ENCODE measurements at regions not wholly inside any gene's neighbourhood (a gene's known extent, or its start where the extent isn't known, plus 50 kb on each side); places are given as distances from the start of the nearest gene placed in this dataset.

- CTCF ChIA-PET: no interaction called here
- Histone ChIP-seq H3K27me3 (replicated peaks in 2 of 5; ENCODE audit: control insufficient read depth in 4 of 5, insufficient read depth in 5 of 5, low read length in 4 of 5) (no peaks in the 10 kb centered on the region), H3K27ac (ENCODE audit: insufficient read depth in 1 of 2, low read depth in 1 of 2, low read length in 2 of 2, poor library complexity in 1 of 2, severe bottlenecking in 2 of 2) (no peak overlapping the region), H3K36me3 (ENCODE audit: control insufficient read depth in 4 of 4, insufficient read depth in 4 of 4, low read length in 3 of 4) (no peaks in the 10 kb centered on the region), H3K4me1 (ENCODE audit: control extremely low read depth in 1 of 4, control insufficient read depth in 4 of 4, insufficient read depth in 4 of 4, low read length in 3 of 4) (no peaks in the 10 kb centered on the region), H3K9me3 (ENCODE audit: control extremely low read depth in 1 of 5, control insufficient read depth in 4 of 5, insufficient read depth in 2 of 5, low read depth in 1 of 5, low read length in 4 of 5) (no peaks in the 10 kb centered on the region), H3K4me3 (ENCODE audit: control insufficient read depth in 1 of 7, extremely low read depth in 1 of 7, insufficient read depth in 4 of 7, low read depth in 2 of 7, low read length in 6 of 7) (no peak overlapping the region)
- POLR2A ChIA-PET: no interaction called here
- DNase-seq: no peak
- 50% methylated on average over 1 of the region's 2 CpGs for WGBS (ENCODE audit: insufficient coverage)
Measured at GRCh38 chr15:35979608-35980007, 433.6 kb upstream of the DPH6 start.

- Histone ChIP-seq H3K9me3 (ENCODE audit: control extremely low read depth in 1 of 5, control insufficient read depth in 4 of 5, insufficient read depth in 2 of 5, low read depth in 1 of 5, low read length in 4 of 5) (no peaks in the 10 kb centered on the region), H3K4me1 (ENCODE audit: control extremely low read depth in 1 of 4, control insufficient read depth in 4 of 4, insufficient read depth in 4 of 4, low read length in 3 of 4) (no peaks in the 10 kb centered on the region), H3K36me3 (ENCODE audit: control insufficient read depth in 4 of 4, insufficient read depth in 4 of 4, low read length in 3 of 4) (no peaks in the 10 kb centered on the region), H3K4me3 (ENCODE audit: control insufficient read depth in 1 of 7, extremely low read depth in 1 of 7, insufficient read depth in 4 of 7, low read depth in 2 of 7, low read length in 6 of 7) (no peak overlapping the region), H3K27ac (ENCODE audit: insufficient read depth in 1 of 2, low read depth in 1 of 2, low read length in 2 of 2, poor library complexity in 1 of 2, severe bottlenecking in 2 of 2) (no peak overlapping the region), H3K27me3 (replicated peaks in 2 of 5; ENCODE audit: control insufficient read depth in 4 of 5, insufficient read depth in 5 of 5, low read length in 4 of 5) (no peaks in the 10 kb centered on the region)
- POLR2A ChIA-PET: no interaction called here
- DNase-seq: no peak
- CTCF ChIA-PET: no interaction called here
Measured at GRCh38 chr15:35980719-35981118, 434.8 kb upstream of the DPH6 start.

- Histone ChIP-seq H3K27ac (ENCODE audit: insufficient read depth in 1 of 2, low read depth in 1 of 2, low read length in 2 of 2, poor library complexity in 1 of 2, severe bottlenecking in 2 of 2) (no peak overlapping the region), H3K9me3 (ENCODE audit: control extremely low read depth in 1 of 5, control insufficient read depth in 4 of 5, insufficient read depth in 2 of 5, low read depth in 1 of 5, low read length in 4 of 5) (peaks cover 0 to 1% (median 0%) of the 10 kb centered on the region in 5 experiments), H3K4me3 (ENCODE audit: control insufficient read depth in 1 of 7, extremely low read depth in 1 of 7, insufficient read depth in 4 of 7, low read depth in 2 of 7, low read length in 6 of 7) (no peak overlapping the region), H3K4me1 (ENCODE audit: control extremely low read depth in 1 of 4, control insufficient read depth in 4 of 4, insufficient read depth in 4 of 4, low read length in 3 of 4) (no peaks in the 10 kb centered on the region), H3K36me3 (ENCODE audit: control insufficient read depth in 4 of 4, insufficient read depth in 4 of 4, low read length in 3 of 4) (no peaks in the 10 kb centered on the region), H3K27me3 (replicated peaks in 2 of 5; ENCODE audit: control insufficient read depth in 4 of 5, insufficient read depth in 5 of 5, low read length in 4 of 5) (no peaks in the 10 kb centered on the region)
- CTCF ChIA-PET: no interaction called here
- POLR2A ChIA-PET: no interaction called here
- DNase-seq: no peak
- WGBS (ENCODE audit: insufficient coverage): no CpG with 5 or more reads among the region's 7 CpGs
Measured at GRCh38 chr15:35986191-35986721, 440.3 kb upstream of the DPH6 start.

- no peak overlapping the region for H3K27ac ChIP-seq (ENCODE audit: insufficient read depth in 1 of 2, low read depth in 1 of 2, low read length in 2 of 2, poor library complexity in 1 of 2, severe bottlenecking in 2 of 2)
- no peak for DNase-seq
- CTCF ChIA-PET: no interaction called here
- POLR2A ChIA-PET: no interaction called here
- H3K4me3 ChIP-seq (ENCODE audit: control insufficient read depth in 1 of 7, extremely low read depth in 1 of 7, insufficient read depth in 4 of 7, low read depth in 2 of 7, low read length in 6 of 7): no peak overlapping the region
- no peaks in the 10 kb centered on the region for H3K27me3 ChIP-seq (replicated peaks in 2 of 5; ENCODE audit: control insufficient read depth in 4 of 5, insufficient read depth in 5 of 5, low read length in 4 of 5)
- peaks cover 0 to 1% (median 0%) of the 10 kb centered on the region in 5 experiments for H3K9me3 ChIP-seq (ENCODE audit: control extremely low read depth in 1 of 5, control insufficient read depth in 4 of 5, insufficient read depth in 2 of 5, low read depth in 1 of 5, low read length in 4 of 5)
- no peaks in the 10 kb centered on the region for H3K4me1 ChIP-seq (ENCODE audit: control extremely low read depth in 1 of 4, control insufficient read depth in 4 of 4, insufficient read depth in 4 of 4, low read length in 3 of 4)
- no CpG with 5 or more reads among the region's 2 CpGs for WGBS (ENCODE audit: insufficient coverage)
- H3K36me3 ChIP-seq (ENCODE audit: control insufficient read depth in 4 of 4, insufficient read depth in 4 of 4, low read length in 3 of 4): no peaks in the 10 kb centered on the region
Measured at GRCh38 chr15:35987056-35987455, 441.1 kb upstream of the DPH6 start.

- WGBS (ENCODE audit: insufficient coverage): 70% methylated on average over 2 of the region's 3 CpGs
- Histone ChIP-seq H3K36me3 (ENCODE audit: control insufficient read depth in 4 of 4, insufficient read depth in 4 of 4, low read length in 3 of 4) (no peaks in the 10 kb centered on the region), H3K4me3 (ENCODE audit: control insufficient read depth in 1 of 7, extremely low read depth in 1 of 7, insufficient read depth in 4 of 7, low read depth in 2 of 7, low read length in 6 of 7) (no peak overlapping the region), H3K27ac (ENCODE audit: insufficient read depth in 1 of 2, low read depth in 1 of 2, low read length in 2 of 2, poor library complexity in 1 of 2, severe bottlenecking in 2 of 2) (no peak overlapping the region), H3K27me3 (replicated peaks in 2 of 5; ENCODE audit: control insufficient read depth in 4 of 5, insufficient read depth in 5 of 5, low read length in 4 of 5) (no peaks in the 10 kb centered on the region), H3K9me3 (ENCODE audit: control extremely low read depth in 1 of 5, control insufficient read depth in 4 of 5, insufficient read depth in 2 of 5, low read depth in 1 of 5, low read length in 4 of 5) (peaks cover 0 to 1% (median 0%) of the 10 kb centered on the region in 5 experiments), H3K4me1 (ENCODE audit: control extremely low read depth in 1 of 4, control insufficient read depth in 4 of 4, insufficient read depth in 4 of 4, low read length in 3 of 4) (no peaks in the 10 kb centered on the region)
- no peak for DNase-seq
- CTCF ChIA-PET: no interaction called here
- POLR2A ChIA-PET: no interaction called here
Measured at GRCh38 chr15:35991386-35991785, 445.4 kb upstream of the DPH6 start.

- no peak overlapping the region for H3K4me3 ChIP-seq (ENCODE audit: control insufficient read depth in 1 of 7, extremely low read depth in 1 of 7, insufficient read depth in 4 of 7, low read depth in 2 of 7, low read length in 6 of 7)
- no peaks in the 10 kb centered on the region for H3K9me3 ChIP-seq (ENCODE audit: control extremely low read depth in 1 of 5, control insufficient read depth in 4 of 5, insufficient read depth in 2 of 5, low read depth in 1 of 5, low read length in 4 of 5)
- no peak for DNase-seq
- CTCF ChIA-PET: interaction anchor here (1.5 kb wide), 1 partner anchor 15 kb away, joined by 3 read pairs; no protein-coding TSS in a partner anchor
- H3K27ac ChIP-seq (ENCODE audit: insufficient read depth in 1 of 2, low read depth in 1 of 2, low read length in 2 of 2, poor library complexity in 1 of 2, severe bottlenecking in 2 of 2): no peak overlapping the region
- H3K27me3 ChIP-seq (replicated peaks in 2 of 5; ENCODE audit: control insufficient read depth in 4 of 5, insufficient read depth in 5 of 5, low read length in 4 of 5): no peaks in the 10 kb centered on the region
- H3K4me1 ChIP-seq (ENCODE audit: control extremely low read depth in 1 of 4, control insufficient read depth in 4 of 4, insufficient read depth in 4 of 4, low read length in 3 of 4): no peaks in the 10 kb centered on the region
- POLR2A ChIA-PET: no interaction called here
- WGBS (ENCODE audit: insufficient coverage): 100% methylated on average over 1 of the region's 2 CpGs
- H3K36me3 ChIP-seq (ENCODE audit: control insufficient read depth in 4 of 4, insufficient read depth in 4 of 4, low read length in 3 of 4): no peaks in the 10 kb centered on the region
Measured at GRCh38 chr15:35992791-35993190, 446.8 kb upstream of the DPH6 start.

GRCh38 chr15:35993196-35993595 is 447.2 kb upstream of the DPH6 start:
- H3K4me1 ChIP-seq (ENCODE audit: control extremely low read depth in 1 of 4, control insufficient read depth in 4 of 4, insufficient read depth in 4 of 4, low read length in 3 of 4): no peaks in the 10 kb centered on the region
- H3K36me3 ChIP-seq (ENCODE audit: control insufficient read depth in 4 of 4, insufficient read depth in 4 of 4, low read length in 3 of 4): no peaks in the 10 kb centered on the region
- H3K9me3 ChIP-seq (ENCODE audit: control extremely low read depth in 1 of 5, control insufficient read depth in 4 of 5, insufficient read depth in 2 of 5, low read depth in 1 of 5, low read length in 4 of 5): no peaks in the 10 kb centered on the region
- H3K27ac ChIP-seq (ENCODE audit: insufficient read depth in 1 of 2, low read depth in 1 of 2, low read length in 2 of 2, poor library complexity in 1 of 2, severe bottlenecking in 2 of 2): no peak overlapping the region
- ChIA-PET POLR2A (no interaction called here), CTCF (interaction anchor here (1.5 kb wide), 1 partner anchor 15 kb away, joined by 3 read pairs; no protein-coding TSS in a partner anchor)
- H3K4me3 ChIP-seq (ENCODE audit: control insufficient read depth in 1 of 7, extremely low read depth in 1 of 7, insufficient read depth in 4 of 7, low read depth in 2 of 7, low read length in 6 of 7): no peak overlapping the region
- DNase-seq: no peak
- no peaks in the 10 kb centered on the region for H3K27me3 ChIP-seq (replicated peaks in 2 of 5; ENCODE audit: control insufficient read depth in 4 of 5, insufficient read depth in 5 of 5, low read length in 4 of 5)

All from common myeloid progenitor, CD34-positive (primary cell).